ENCODE measurements at regions not wholly inside any gene's neighbourhood (a gene's known extent, or its start where the extent isn't known, plus 50 kb on each side); places are given as distances from the start of the nearest gene placed in this dataset.
"Not testable (repeated sequence)": the region's sequence is repeated elsewhere in the genome, so short reads cannot be mapped to it uniquely, and the experiment has no call there.

DNA sequence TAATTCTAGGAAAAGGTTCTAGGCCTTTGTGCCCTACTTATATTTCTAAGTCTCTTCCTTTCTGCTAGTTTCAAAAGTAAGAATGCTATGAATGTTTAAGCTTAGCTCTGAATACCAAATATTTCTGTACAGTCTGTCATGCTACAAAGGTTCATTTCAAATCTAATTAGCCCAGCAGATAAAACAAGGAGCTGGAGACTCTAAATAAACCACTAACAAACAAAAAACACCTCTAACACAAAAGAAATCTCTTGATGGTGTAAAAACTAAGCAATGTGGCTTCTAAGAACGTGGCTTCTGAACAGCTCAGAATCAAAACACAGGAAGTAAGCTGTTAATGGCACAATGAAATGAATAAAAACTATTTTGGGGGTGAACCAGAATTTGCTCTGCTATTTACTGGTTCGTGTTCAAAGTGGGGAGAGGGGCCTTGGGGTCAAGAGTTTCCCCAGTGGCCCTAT lies 198.3 kb downstream of the BCAS1 start:
- no peak for DNase-seq

DNA sequence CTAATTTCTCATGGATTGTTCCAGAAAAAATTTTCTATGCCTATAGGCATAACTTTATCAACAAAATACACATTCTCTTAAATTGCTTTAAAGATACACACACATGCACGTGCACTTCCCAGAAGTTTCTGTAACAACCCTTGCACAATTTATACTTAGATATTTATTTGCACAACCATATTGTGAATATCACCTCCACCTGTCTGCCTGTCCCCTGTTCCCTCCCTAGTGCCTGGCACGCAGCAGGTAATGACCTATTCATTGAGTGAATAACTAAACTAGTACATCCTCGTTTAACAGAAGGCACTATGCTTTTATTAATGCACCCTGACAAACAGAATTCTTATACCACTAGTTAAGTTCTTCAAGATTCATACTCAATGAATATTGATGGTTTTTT lies 198.9 kb downstream of the BCAS1 start:
- DNase-seq = no peak

DNA sequence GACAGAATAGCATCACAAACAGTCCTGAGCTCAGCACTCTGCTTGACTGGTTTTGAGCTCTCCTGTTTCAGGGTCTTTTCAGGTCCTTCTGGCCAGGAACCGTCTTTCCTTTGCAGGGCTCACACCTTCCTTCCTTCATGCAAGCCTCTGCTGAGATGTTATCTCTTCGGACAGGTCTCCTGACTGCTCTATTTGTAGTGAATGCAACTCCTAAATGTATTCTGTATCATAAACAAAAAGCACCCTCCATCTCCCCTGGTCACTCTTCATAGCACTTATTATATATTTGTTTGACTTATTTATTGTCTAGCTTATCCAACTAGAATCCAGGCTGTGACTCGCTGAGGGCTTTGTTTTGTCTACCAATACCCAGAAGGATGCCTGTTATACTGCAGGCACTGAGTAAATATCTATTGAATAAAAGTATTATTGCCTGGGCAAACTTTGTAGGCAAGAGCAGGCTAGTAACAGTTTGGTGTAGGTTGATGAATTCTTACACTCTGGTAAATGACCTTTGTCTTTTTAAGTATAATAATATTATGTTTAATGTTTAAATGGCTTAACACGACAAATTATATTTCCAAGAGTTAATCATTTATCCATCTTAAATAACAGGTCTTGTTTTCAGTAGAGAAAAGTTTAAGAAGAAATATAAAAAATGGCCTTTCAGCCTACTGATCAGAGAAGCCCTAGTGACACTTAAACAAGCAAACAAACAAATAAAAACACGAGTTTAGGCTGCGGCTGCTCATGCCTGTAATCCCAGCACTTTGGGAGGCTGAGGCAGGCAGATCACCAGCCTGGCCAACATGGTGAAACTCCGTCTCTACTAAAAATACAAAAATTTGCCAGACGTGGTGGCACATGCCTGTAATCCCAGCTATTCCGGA lies 199.7 kb downstream of the BCAS1 start:
- no peak for DNase-seq

DNA sequence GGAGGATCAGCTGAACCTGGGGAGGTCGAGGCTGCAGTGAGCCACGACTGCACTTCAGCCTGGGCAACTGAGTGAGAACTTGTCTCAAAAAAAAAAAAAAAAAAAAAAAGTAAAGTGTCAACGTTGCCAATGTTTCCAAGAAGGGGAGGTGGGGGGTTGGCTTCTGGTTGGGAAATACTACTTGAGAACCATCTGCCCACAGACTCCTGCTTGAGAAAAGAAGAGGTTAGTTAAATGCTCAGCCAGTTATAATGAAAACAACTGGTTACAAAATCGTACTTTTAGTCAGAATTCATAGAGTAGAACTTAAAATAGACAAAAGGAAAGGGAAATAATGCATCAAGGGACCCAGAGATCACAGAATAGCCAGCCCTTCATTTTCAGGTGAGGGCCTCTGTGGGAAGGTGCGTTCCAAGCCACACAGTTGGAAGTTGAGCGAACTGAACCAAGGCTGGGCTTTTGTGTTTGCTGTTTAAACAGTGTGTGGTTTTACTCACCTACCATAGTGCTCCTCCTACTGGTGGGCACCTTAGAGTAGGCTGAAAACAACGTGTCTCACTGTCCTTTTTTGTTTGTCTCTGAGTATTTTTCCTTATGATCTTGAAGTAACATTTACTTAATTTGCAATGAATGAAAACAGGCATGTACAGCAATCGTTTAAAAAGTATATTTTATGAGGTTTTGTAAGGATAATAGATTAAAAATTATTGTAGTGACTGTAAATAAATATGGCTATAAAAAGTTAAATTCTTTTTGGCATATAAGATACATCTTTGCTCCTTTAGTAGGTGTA lies 200.7 kb downstream of the BCAS1 start:
- peak; percentile 82 for DNase-seq

DNA sequence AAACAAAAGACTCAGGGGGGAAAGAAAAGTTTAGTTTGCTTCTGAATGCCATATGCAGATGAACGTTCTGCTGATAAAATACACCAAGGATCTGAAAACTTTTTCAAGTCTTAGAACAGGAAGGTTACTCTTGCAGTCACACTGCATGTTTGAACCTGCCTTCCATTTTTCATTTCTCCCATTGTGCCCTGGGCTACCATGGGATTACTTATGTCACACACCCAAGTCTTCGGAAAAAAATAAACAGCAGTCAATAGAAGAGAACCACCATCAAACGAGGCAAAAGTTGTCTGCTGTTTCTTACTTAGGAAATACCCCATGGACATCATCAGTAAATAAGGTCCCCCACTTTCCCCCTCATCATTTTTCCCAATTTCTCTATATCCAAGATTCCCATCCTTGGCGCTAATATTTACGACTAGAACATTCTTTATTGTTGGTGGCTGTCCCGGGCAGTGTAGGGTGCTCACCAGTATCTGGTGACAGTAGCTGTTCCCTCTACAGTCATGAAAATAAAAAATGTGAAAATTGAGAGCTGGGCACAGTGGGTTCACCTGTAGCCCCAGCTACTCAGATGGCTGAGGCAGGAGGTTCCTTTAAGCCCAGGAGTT lies 202.5 kb downstream of the BCAS1 start:
- no peak for DNase-seq

DNA sequence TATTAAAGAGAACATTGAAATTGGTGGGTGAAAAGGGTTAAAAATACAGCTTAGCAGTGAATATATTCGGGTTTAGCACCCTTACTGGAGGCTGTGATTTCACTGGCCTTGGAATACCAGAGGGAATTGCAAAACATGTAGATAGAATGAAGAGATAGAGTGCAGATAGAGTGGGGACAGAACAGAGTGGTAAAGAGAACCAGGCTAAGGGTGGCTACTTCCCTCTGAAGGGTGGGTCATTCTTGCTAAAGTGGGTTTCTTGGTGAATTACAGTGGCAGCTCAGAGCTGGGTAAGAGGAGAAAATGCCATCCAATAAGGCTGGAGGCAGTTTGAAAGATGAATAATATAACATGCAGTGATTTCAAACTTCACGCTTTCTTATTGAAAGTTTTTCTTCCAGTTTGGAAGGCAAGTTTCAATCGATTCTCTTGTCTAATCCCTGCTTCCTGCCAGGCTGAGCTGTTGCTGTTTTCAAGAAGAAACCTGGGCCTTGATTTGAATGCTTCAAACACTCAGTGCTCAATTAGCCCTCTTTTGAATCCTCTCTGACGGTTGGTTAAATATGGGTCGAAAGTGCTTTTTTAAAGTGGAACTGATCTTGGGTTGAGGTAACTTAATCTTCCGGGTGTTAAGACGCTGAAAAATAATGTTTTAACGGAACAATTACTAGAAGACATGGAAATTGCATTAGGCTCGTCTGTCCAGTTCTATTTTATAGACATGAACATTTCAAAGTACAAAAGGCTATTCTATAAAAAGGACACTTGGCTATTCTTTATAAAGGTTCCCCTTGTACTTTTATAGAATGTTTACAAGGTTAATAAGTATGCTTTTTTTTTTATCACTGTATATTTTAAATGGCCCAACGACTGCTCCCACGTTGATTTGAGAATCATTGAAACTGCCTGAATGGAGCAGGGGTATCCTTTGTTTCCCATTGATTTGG lies 203.3 kb downstream of the BCAS1 start:
- no peak for DNase-seq

DNA sequence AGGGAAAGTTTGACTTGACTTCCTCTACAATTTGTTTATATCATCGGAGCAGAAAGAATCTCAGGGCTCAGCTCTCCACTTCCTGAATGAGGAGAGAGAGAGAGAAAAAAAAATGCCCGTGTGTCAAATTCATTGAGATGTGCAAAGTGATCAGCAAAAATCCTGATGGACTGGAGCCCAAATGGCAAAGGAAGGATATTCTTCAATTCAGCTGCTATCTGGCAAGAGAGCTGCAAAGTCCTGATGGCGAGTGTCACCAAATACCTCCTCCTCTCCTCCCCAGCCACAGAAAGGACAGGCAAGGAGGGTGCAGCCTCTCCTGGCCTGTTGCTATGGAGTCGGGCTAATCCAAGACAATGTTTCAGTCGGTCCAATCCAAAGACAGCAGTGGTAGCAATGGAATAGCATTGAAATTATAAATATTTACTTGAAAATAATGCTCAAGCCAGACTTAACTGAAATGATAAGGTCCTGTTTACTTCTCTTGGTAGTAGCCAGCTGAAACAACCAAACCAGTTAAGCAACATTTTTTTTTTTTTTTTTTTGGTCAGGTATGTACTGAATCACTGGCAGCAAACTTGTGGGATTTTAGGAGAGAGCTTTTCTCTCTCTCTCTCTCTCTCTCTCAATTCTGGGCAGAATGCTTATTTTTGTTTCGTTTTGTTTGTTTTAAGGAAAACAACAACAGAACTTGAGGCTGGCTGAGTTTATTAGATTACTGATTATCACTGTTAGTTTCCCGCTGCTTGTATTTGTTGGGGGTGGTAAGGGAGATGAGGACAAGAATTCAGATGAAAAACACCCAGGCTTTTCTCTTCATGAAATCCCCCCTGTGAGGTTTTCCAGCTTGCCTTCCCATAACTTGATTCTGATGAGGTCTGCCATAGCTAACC lies 204.2 kb downstream of the BCAS1 start:
- DNase-seq = no peak

DNA sequence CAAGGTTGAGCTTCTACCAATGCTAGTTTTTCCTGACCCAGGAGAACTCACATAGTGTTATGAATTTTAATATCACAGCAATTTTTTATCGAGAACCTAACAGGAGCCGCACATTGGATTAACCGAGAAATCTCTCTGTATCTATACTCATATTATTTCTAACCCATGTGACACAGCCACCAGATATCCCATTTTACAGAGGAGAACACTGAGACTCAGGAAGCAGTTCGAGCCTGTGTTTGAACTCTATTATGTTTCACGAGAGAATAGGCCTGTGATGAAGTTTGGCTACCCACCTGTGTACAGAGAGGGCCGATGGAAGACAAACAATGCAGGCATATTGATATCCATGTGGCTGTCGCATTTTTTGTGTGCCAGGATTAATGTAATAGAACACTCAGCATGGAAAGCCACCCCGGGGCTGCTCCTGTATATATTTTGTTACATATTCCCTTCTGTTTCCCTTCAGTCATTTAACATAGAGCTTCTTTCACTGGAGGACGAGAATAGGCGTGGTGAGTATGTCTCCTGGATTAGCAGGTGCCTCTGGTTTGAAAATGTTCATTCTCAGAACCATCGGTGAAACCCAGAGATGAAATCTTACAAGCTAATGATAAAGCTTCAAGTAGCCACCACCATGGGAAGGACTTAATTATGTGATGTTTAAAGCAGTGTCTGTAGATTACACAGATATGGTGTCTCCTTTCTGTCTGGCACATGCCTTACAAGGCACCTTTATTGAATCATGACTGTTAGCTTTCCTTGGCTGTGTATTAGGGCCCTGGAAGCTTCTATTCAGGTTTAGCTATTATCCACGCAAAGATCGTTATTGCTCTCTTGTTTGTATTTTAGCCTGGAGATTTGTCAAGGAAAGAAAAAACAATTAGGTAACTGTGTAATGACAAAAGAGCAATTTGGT lies 205.4 kb downstream of the BCAS1 start:
- DNase-seq = not testable (repeated sequence)

DNA sequence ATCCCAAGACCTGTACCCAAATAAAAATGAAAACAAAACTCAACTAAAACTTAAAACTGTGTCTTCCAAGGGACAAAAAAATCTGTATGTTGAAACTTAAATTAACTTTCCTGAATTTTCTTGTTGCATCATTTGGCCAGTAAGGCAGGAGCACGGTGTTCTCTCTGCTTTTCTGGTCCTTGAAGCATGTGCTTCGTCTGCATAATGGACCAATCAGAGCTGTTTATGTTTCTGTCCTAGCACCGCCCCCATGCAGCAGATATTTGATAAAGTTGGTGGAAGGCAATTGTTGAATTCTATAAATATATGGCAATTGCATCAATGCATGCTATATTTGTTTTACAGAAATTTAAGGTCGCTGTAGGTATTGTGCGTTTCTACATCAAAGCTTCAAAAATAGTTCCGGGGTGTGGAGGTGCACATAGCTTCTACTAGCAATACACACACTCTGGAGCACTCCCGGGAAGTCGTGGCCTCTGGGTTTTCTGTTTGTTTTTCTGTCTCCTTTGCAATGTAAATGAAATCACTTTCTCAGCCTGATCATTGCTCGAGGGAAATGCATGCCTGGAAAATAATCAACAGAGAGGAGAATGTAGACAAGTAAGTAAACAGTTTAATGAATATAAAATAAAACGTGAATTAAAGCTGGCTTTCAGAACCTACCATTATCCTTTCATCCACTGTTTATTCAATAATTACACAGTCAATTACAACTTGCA lies 206.3 kb downstream of the BCAS1 start:
- not testable (repeated sequence) for DNase-seq

DNA sequence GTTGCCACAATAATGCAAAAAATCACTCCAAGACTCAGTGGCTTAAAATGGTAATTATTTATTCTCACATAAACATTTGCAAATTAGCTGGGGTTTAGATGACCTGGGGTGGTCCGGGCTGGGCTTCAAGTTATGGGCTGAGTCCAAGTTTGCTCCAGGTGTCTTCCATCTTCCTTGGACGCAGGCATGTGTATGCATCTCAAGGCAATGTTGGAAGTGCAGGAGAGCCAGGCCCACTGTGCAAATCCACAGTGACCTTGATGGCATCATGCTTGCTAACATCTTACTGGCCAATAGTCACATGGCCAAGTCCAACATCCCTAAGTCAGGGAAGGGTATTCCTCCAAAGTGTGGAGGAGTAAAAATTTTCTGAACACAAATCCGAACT lies 206.9 kb downstream of the BCAS1 start:
- not testable (repeated sequence) for DNase-seq

DNA sequence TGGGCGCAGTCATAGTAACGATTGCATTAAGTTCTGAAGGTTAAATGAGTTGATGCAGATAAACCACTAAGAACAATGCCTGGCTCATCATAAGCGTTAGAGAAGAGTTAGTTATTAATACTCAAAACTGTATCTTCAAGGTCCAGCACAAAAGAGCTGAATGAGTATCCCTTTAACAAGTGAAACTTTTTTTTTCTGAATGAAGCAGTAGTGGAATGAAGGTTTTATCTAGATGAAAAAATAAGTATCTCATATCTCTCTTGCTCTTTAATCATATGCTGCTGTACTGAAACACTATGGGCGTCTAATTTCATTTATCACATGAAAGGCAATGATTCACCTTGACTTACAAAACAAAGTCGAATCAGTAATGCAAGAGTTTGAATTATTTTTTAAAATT lies 207.4 kb downstream of the BCAS1 start:
- DNase-seq = not testable (repeated sequence)

DNA sequence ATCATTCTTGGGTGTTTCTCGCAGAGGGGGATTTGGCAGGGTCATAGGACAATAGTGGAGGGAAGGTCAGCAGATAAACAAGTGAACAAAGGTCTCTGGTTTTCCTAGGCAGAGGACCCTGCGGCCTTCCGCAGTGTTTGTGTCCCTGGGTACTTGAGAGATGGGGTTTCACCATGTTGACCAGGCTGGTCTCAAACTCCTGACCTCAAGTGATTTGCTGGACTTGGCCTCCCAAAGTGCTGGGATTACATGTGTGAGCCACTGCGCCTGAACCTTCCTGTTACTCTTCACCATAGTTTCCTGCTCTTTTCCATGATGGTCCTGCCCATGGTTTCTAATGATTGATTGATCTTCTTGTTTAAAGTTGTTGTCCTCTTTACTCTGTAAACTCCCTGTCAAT lies 207.9 kb downstream of the BCAS1 start:
- DNase-seq = not testable (repeated sequence)

DNA sequence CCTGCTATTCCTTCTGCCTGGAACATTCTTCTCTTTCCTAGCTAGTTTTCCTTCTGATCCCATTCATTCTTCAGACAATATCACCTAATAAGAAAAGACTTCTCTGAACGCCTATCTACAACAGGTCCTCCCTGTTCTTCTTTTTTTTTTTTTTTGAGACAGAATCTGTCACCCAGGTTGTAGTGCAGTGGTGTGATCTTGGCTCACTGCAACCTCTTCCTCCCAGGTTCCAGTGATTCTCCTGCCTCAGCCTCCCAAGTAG lies 208.3 kb downstream of the BCAS1 start:
- DNase-seq = not testable (repeated sequence)

DNA sequence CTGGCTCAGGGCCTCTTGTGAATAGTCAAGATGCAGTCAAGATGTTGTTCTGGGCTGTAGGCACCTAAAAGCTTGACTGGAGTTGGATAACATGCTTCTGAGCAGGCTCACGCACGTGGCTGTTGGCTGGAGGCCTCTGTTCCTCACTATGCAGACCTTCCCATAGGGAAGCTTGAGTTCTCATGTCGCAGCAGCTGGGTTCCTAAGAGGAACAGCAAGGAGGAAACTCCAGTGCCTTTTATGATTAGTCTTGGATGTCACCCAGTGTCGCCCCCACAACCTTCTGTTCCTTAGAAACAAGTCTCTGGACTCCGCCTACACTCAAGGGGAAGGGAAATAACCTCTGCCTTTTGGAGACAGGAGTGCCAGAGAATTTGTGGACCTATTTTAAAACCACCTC lies 210.7 kb downstream of the BCAS1 start:
- DNase-seq = no peak

DNA sequence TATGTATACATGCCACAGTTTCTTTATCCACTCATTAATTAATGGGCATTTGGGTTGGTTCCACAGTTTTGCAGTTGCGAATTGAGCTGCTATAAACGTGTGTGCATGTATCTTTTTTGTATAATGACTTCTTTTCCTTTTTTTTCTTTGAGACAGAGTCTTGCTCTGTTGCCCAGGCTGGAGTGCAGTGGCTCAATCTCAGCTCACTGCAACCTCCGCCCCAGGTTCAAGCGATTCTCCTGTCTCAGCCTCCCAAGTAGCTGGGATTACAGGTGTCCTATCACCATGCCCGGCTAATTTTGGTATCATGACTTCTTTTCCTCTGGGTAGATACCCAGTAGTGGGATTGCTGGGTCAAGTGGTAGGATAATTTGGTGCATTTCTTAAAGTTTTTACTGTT lies 211.4 kb downstream of the BCAS1 start:
- not testable (repeated sequence) for DNase-seq

DNA sequence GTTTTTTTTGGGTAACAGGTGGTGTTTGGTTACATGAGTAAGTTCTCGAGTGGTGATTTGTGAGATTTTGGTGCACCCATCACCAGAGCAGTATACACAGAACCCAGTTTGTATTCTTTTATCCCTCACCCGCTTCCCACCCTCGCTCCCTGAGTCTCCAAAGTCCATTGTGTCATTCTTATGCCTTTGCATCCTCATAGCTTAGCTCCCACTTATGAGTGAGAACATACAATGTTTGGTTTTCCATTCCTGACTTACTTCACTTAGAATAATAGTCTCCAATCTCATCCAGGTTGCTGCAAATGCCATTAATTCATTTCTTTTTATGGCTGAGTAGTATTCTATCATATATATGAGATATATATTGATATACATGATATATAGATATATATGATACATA lies 211.9 kb downstream of the BCAS1 start:
- DNase-seq = not testable (repeated sequence)

DNA sequence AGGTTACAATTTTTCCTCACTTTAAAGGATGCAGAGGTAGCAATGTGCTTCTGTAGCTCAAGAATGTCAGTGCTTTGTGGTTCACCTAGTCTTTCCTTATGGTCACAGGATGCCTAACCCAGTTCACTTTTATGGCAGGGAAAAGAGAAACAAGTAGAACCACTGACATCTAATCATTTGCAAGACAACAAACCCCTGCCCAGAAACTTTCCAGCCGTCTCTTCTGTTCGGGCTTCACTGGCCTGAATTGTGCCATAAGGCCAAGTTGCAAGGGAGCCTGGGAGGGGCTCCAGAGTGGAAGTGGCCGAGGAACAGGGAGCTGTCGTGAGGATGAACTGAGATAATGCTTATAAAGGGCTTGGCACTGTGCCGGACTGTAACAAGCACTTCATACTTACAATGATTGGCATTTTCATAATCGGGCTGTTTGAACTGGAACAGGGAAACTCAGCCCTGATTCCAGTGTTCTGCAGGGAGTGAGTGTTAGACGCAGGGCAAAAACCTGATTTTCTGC lies 212.6 kb downstream of the BCAS1 start:
- no peak for DNase-seq

DNA sequence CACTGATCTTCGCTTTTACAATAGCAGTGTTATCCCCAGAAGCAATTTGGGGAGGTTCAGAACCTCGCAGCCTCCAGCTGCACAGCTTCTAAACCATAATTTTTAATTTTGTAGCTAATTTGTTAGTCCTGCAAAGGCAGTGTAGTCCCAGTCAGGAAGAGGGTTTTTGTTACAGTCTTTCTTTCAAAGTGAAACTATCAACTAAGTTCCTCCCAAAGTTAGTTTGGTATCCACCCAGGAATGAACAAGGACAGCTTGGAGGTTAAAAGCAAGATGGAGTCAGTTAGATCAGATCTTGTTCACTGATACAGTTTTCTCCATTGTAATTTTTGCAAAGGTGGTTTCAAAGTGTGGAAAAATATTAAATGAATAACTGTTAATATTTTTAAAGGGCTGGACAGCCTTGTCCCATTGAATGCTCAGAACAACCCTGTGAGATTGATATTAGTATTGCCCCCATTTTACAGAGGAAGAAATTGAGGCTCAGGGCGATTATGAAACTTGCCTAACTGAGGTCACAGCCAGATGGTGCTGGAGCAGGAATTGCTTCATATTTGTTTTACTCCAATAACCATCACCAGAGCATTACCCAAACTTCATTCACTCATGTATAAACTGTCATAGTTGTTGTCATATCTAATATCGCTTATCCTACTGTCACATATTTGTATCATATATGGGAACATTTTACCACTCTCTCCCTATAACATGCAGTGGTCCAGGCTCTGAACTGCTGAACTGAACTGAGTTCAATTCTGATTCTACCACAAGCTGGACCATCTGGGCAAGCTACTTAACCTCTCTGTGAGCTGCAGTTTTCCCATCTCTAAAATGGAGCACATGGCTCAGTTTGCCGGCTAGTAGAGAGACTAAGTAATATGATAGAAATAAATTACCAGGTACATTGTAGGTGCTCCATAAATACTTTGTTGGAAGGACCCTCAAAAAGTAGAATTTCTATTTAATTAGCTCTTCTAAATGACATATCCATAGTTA lies 213.8 kb downstream of the BCAS1 start:
- no peak for DNase-seq
